ENCODE measurements at regions not wholly inside any gene's neighbourhood (a gene's known extent, or its start where the extent isn't known, plus 50 kb on each side); places are given as distances from the start of the nearest gene placed in this dataset.

GRCh38 chr4:79209822-79210635 lies 115.8 kb downstream of the NAA11 start:
- TF ChIP-seq FOXA1 (IDR thresholded peaks at IDR 0.05) (no peak), LEF1 (IDR thresholded peaks at IDR 0.05; ENCODE audit: borderline replicate concordance) (no peak), SUZ12 (IDR thresholded peaks at IDR 0.05) (no peak)
